Left lung (tissue), 4 donors: ENCODE measurements at regions not wholly inside any gene's neighbourhood (a gene's known extent, or its start where the extent isn't known, plus 50 kb on each side); places are given as distances from the start of the nearest gene placed in this dataset.

Experiments used
- ATAC-seq: fragments of 200-7000 bp; cut with Tn5 transposase; one replicate; pipeline ENCODE4 v1.9.1; 2020; ENCODE audit warnings: moderate library complexity
- DNase-seq, 4 donors: peaks; one replicate each; pipeline ENCODE4 v3.0.0-alpha.2; 2013 to 2020
- H3K27ac ChIP-seq, 2 donors: fragments of 200-600 bp; sonication (generic) in 1 of 2; one replicate each; pipeline versions ENCODE4 v1.5.0 to v1.8.0; 2020 to 2021
- H3K27me3 ChIP-seq, 2 donors: fragments of 200-600 bp; sonication (generic) in 1 of 2; one replicate each; pipeline versions ENCODE4 v1.5.0 to v1.8.0; 2020 to 2021
- H3K36me3 ChIP-seq, 2 donors: fragments of 200-600 bp; sonication (generic) in 1 of 2; one replicate each; pipeline versions ENCODE4 v1.5.0 to v1.8.0; 2020 to 2021
- H3K4me1 ChIP-seq, 2 donors: fragments of 200-600 bp; one replicate each; pipeline ENCODE4 v1.8.0; 2021
- H3K4me3 ChIP-seq, 2 donors: fragments of 200-600 bp; sonication (generic) in 1 of 2; one replicate each; pipeline versions ENCODE4 v1.5.0 to v1.8.0; 2020 to 2021; ENCODE audit warnings: mild to moderate bottlenecking in 1 of 2
- H3K9me3 ChIP-seq, 2 donors: fragments of 200-600 bp; sonication (generic) in 1 of 2; one replicate each; pipeline versions ENCODE4 v1.5.0 to v1.8.0; 2020 to 2021
- intact Hi-C, 2 donors: fragments of 100-400 bp; cut with DNase I; formaldehyde crosslinking; loops; one replicate each; pipeline versions ENCODE4 v1.11.2 to v1.14.2; 2022
- TF ChIP-seq, protein P1 (sequence below), 2 donors: fragments of 200-600 bp; sonication (generic) in 1 of 2; IDR thresholded peaks; one replicate each; pipeline versions ENCODE4 v1.5.0 to v1.8.0; 2021; ENCODE audit warnings: antibody characterized with exemption in 2 of 2
- donor health status: DM: no; HTN: yes; CAD: no.
- donor health status: DM: no; HTN: no; CAD: no.

DNA sequence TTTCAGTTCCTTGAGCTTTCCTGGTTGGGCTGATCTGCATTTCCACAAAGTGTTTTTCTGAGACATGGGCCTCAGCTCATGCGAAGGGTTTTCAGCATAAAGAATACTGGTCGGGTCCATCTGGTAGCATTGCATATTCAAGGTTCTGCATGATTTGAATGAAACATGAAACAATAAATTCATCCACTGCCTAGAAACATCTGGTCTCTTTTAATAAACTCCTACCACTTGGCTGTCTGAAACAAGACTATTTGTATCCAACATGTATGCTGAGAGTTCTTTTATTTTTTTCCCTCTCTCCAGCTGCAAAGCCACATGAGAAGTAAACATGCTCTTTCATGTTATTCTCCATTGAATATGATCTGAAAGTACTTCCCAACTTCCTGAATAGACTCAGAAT is 314.9 kb upstream of the SOX11 start:
- Histone ChIP-seq H3K4me3 (no peak overlapping the region), H3K27me3 (no peaks in the 10 kb centered on the region), H3K4me1 (no peaks in the 10 kb centered on the region), H3K36me3 (no peaks in the 10 kb centered on the region), H3K9me3 (no peaks in the 10 kb centered on the region), H3K27ac (no peak overlapping the region)
- intact Hi-C loops, result no loop called here
- DNase-seq (peak in 2 of 4 donors; percentile 39 to 55), ATAC-seq (no peak)
- TF ChIP-seq, protein P1, sequence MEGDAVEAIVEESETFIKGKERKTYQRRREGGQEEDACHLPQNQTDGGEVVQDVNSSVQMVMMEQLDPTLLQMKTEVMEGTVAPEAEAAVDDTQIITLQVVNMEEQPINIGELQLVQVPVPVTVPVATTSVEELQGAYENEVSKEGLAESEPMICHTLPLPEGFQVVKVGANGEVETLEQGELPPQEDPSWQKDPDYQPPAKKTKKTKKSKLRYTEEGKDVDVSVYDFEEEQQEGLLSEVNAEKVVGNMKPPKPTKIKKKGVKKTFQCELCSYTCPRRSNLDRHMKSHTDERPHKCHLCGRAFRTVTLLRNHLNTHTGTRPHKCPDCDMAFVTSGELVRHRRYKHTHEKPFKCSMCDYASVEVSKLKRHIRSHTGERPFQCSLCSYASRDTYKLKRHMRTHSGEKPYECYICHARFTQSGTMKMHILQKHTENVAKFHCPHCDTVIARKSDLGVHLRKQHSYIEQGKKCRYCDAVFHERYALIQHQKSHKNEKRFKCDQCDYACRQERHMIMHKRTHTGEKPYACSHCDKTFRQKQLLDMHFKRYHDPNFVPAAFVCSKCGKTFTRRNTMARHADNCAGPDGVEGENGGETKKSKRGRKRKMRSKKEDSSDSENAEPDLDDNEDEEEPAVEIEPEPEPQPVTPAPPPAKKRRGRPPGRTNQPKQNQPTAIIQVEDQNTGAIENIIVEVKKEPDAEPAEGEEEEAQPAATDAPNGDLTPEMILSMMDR (IDR thresholded peaks at IDR 0.05), result no peak

DNA sequence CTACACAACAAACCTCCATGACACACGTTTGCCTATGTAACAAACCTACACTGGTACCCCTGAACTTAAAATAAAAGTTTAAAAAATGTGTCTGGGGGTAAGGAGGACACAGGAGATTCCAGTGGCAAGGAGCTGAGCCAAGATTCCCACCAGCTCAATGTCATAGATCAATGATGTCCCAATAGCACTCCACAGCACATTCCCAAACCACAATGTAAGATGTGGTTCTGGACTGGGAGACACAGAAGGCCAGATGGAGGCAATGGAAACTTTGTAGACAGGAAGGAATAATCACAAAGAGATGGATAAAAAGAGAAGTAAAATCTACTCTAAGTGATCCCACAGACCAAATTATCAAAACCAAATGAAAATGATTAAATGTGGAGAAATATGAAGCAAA is 312.4 kb upstream of the SOX11 start:
- no peaks in the 10 kb centered on the region for H3K4me1 ChIP-seq
- H3K36me3 ChIP-seq, result no peaks in the 10 kb centered on the region
- TF ChIP-seq, protein P1 (IDR thresholded peaks at IDR 0.05), result no peak
- no peak for ATAC-seq
- intact Hi-C loops, result no loop called here
- no peaks in the 10 kb centered on the region for H3K9me3 ChIP-seq
- no peak overlapping the region for H3K4me3 ChIP-seq
- no peak overlapping the region for H3K27ac ChIP-seq
- H3K27me3 ChIP-seq, result no peaks in the 10 kb centered on the region
- no peak for DNase-seq

DNA sequence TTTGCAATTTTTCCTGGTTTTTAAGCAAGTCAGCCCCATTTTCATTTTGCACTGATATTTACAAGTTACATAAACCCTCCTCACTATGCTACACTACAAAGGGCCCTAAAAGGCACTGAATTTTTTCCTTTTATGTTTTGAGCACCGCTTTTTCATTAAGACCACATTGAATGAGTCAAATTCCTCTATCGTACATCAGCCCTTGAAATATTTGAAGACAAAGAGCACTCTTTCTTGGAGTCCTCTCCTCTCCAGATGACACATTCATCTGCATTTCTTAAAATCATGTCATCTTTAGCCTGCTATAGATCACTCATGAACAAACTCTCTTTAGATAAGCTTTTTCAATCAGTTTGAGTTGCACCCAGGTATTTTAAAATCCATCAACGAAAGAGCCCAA is 306.6 kb upstream of the SOX11 start:
- Histone ChIP-seq H3K4me3 (no peak overlapping the region), H3K36me3 (no peaks in the 10 kb centered on the region), H3K27me3 (no peaks in the 10 kb centered on the region), H3K9me3 (no peaks in the 10 kb centered on the region), H3K27ac (no peak overlapping the region), H3K4me1 (no peaks in the 10 kb centered on the region)
- intact Hi-C loops, result no loop called here
- TF ChIP-seq, protein P1 (IDR thresholded peaks at IDR 0.05), result no peak
- DNase-seq (no peak), ATAC-seq (no peak)

DNA sequence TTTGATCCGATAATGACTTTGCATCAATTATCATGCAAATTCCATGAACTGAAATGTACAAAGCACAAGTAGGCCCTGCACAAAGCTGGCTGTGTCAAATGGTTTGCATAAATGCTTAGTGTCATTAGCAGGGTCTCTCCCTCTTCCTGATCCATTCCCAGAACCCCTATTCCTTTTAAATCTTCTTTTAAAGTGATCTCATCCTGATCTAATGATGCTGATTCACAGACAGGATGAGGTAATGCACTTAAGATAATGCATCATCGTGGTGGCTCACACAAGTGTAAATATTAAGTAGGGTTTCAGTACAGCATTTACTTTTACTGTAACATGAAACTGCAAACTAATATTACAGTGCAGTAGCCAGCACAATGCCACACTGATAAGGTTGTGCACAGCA is 304.8 kb upstream of the SOX11 start:
- Histone ChIP-seq H3K36me3 (no peaks in the 10 kb centered on the region), H3K4me3 (no peak overlapping the region), H3K4me1 (no peaks in the 10 kb centered on the region), H3K27me3 (no peaks in the 10 kb centered on the region), H3K27ac (no peak overlapping the region), H3K9me3 (no peaks in the 10 kb centered on the region)
- intact Hi-C loops, result no loop called here
- no peak for DNase-seq
- TF ChIP-seq, protein P1 (IDR thresholded peaks at IDR 0.05), result no peak
- ATAC-seq, result no peak

DNA sequence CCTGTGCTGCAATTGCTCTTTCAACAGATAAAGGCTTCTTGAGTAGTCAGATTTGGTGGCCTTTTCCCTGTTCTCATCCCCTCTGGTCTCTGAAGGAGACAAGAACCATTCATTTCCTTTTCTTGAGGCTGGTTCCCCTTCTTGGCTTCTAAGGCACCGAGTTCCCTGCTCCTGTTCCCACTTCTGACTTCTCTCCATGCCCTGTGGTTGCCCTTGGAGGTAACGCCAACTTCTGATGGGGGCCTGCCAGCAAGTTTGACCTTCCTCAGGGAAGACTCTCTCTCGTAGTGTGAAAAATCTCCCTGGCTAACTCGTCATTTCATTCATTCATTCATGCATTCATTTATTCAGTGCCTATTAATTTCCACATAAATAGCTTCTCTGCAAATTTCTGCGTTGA is 302.4 kb upstream of the SOX11 start:
- ATAC-seq (no peak), DNase-seq (no peak)
- TF ChIP-seq, protein P1 (IDR thresholded peaks at IDR 0.05), result no peak
- no peaks in the 10 kb centered on the region for H3K4me1 ChIP-seq
- intact Hi-C loops, result no loop called here
- no peaks in the 10 kb centered on the region for H3K27me3 ChIP-seq
- H3K4me3 ChIP-seq, result no peak overlapping the region
- H3K36me3 ChIP-seq, result no peaks in the 10 kb centered on the region
- H3K27ac ChIP-seq, result no peak overlapping the region
- H3K9me3 ChIP-seq, result no peaks in the 10 kb centered on the region
